ENCODE measurements at regions not wholly inside any gene's neighbourhood (a gene's known extent, or its start where the extent isn't known, plus 50 kb on each side); places are given as distances from the start of the nearest gene placed in this dataset.
A peak's percentile ranks its signal among the peaks of the same experiment; 100 is the strongest.

- no peaks in the 10 kb centered on the region for H3K9me3 ChIP-seq (ENCODE audit: insufficient read depth, low read depth, low read length)
- no peaks in the 10 kb centered on the region for H3K36me3 ChIP-seq (ENCODE audit: insufficient read depth, low read depth, low read length)
- no peaks in the 10 kb centered on the region for H3K27me3 ChIP-seq (ENCODE audit: insufficient read depth, low read length)
- H3K4me3 ChIP-seq (ENCODE audit: low read length), result no peak overlapping the region
- no peak overlapping the region for H3K9ac ChIP-seq (ENCODE audit: low read depth, low read length)
- no peak overlapping the region for H3K27ac ChIP-seq (ENCODE audit: low read length)
- no peaks in the 10 kb centered on the region for H3K4me1 ChIP-seq (ENCODE audit: insufficient read depth, low read length)
Observed at GRCh38 chr4:82069883-82070638, 303.7 kb downstream of the HNRNPD start.

DNA sequence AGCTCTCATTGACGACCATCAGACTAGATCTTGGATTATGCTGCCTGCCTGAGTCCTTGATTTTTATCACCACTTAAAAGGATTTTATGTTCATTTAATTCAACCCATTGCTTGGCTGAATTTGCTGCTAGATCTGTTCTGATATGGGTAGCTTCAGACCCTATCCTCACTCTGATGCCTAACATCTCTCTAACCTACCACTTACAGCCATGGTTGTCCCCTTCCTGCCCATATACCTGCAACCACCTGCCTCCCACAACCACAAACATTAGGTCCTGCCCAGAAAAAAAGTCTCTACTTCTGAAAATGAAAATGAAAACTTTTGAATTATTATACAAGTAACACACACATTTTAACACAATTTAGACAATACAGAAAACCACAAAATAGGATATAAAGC, 310.8 kb downstream of the HNRNPD start:
- Histone ChIP-seq H3K4me3 (ENCODE audit: low read length) (no peak overlapping the region), H3K9me3 (ENCODE audit: insufficient read depth, low read depth, low read length) (no peaks in the 10 kb centered on the region), H3K9ac (ENCODE audit: low read depth, low read length) (no peak overlapping the region)

GRCh38 chr4:82057990-82058544, 315.7 kb downstream of the HNRNPD start:
- H3K36me3 ChIP-seq (ENCODE audit: insufficient read depth, low read depth, low read length), result no peaks in the 10 kb centered on the region
- H3K9ac ChIP-seq (ENCODE audit: low read depth, low read length), result no peak overlapping the region
- H3K4me3 ChIP-seq (ENCODE audit: low read length), result no peak overlapping the region
- no peaks in the 10 kb centered on the region for H3K4me1 ChIP-seq (ENCODE audit: insufficient read depth, low read length)
- H3K9me3 ChIP-seq (ENCODE audit: insufficient read depth, low read depth, low read length), result no peaks in the 10 kb centered on the region
- no peaks in the 10 kb centered on the region for H3K27me3 ChIP-seq (ENCODE audit: insufficient read depth, low read length)
- H3K27ac ChIP-seq (ENCODE audit: low read length), result no peak overlapping the region

More for the DNA sequence above, 310.8 kb downstream of the HNRNPD start:
- H3K36me3 ChIP-seq (ENCODE audit: insufficient read depth, low read depth, low read length), result no peaks in the 10 kb centered on the region
- H3K4me1 ChIP-seq (ENCODE audit: insufficient read depth, low read length), result no peaks in the 10 kb centered on the region
- no peaks in the 10 kb centered on the region for H3K27me3 ChIP-seq (ENCODE audit: insufficient read depth, low read length)
- no peak overlapping the region for H3K27ac ChIP-seq (ENCODE audit: low read length)

- Histone ChIP-seq H3K36me3 (ENCODE audit: insufficient read depth, low read depth, low read length) (no peaks in the 10 kb centered on the region), H3K27ac (ENCODE audit: low read length) (no peak overlapping the region)
Observed at GRCh38 chr4:82055156-82055555, 318.6 kb downstream of the HNRNPD start.

DNA sequence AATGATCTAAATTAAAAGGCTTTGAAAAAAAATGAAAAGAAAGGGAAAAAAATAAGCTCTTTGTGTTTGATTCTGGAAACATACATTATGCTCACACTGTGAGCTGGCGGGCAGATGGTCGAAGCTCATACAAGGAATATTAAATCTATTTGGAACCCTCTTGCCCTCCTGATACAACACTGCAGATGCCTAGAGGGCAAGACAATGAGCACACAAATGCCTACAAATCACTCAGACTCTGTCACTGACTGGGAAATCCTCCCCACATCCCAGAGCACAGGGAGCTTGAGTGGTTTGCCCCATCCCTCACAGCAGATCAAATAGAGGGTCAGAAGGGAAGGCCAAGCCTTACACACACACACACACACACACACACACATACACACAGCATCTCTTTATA, 320.4 kb downstream of the HNRNPD start:
- no peak overlapping the region for H3K9ac ChIP-seq (ENCODE audit: low read depth, low read length)
- H3K27ac ChIP-seq (ENCODE audit: low read length), result no peak overlapping the region
- no peaks in the 10 kb centered on the region for H3K9me3 ChIP-seq (ENCODE audit: insufficient read depth, low read depth, low read length)
- no peaks in the 10 kb centered on the region for H3K4me1 ChIP-seq (ENCODE audit: insufficient read depth, low read length)
- H3K36me3 ChIP-seq (ENCODE audit: insufficient read depth, low read depth, low read length), result no peaks in the 10 kb centered on the region
- H3K4me3 ChIP-seq (ENCODE audit: low read length), result no peak overlapping the region
- no peaks in the 10 kb centered on the region; the same call in 1 of the 2 replicates for H3K27me3 ChIP-seq (ENCODE audit: insufficient read depth, low read length)

More at GRCh38 chr4:82055156-82055555, 318.6 kb downstream of the HNRNPD start:
- H3K4me3 ChIP-seq (ENCODE audit: low read length), result no peak overlapping the region
- H3K9ac ChIP-seq (ENCODE audit: low read depth, low read length), result no peak overlapping the region
- H3K27me3 ChIP-seq (ENCODE audit: insufficient read depth, low read length), result no peaks in the 10 kb centered on the region; the same call in 1 of the 2 replicates
- no peaks in the 10 kb centered on the region for H3K9me3 ChIP-seq (ENCODE audit: insufficient read depth, low read depth, low read length)
- H3K4me1 ChIP-seq (ENCODE audit: insufficient read depth, low read length), result no peaks in the 10 kb centered on the region

DNA sequence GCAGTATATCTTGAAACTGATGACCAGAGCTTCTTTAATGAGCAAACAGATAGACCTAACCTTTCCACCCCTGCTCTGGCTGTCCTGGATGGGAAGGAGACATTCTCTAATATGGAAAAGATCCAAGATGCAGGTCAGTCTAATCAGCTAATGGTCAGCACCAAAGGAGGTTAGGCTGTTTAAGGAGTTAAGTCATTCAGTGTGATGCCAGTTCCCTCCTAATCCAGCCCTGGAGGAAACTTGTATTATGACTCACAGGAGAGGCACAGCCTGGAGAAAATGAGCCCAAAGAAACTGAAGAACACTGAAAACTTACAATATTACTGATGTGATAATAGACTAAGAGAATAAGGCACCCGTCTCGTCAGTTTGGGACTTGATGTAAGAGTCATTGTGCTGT, 323.0 kb downstream of the HNRNPD start:
- Histone ChIP-seq H3K27me3 (ENCODE audit: insufficient read depth, low read length) (peaks cover 9% of the 10 kb centered on the region), H3K4me3 (ENCODE audit: low read length) (no peak overlapping the region), H3K4me1 (ENCODE audit: insufficient read depth, low read length) (no peaks in the 10 kb centered on the region), H3K9ac (ENCODE audit: low read depth, low read length) (no peak overlapping the region), H3K9me3 (ENCODE audit: insufficient read depth, low read depth, low read length) (no peaks in the 10 kb centered on the region), H3K27ac (ENCODE audit: low read length) (no peak overlapping the region), H3K36me3 (ENCODE audit: insufficient read depth, low read depth, low read length) (no peaks in the 10 kb centered on the region)

- Histone ChIP-seq H3K9me3 (ENCODE audit: insufficient read depth, low read depth, low read length) (no peaks in the 10 kb centered on the region), H3K36me3 (ENCODE audit: insufficient read depth, low read depth, low read length) (no peaks in the 10 kb centered on the region), H3K27me3 (ENCODE audit: insufficient read depth, low read length) (peaks cover 18% of the 10 kb centered on the region), H3K4me3 (ENCODE audit: low read length) (no peak overlapping the region), H3K4me1 (ENCODE audit: insufficient read depth, low read length) (no peaks in the 10 kb centered on the region), H3K27ac (ENCODE audit: low read length) (no peak overlapping the region), H3K9ac (ENCODE audit: low read depth, low read length) (no peak overlapping the region)
Observed at GRCh38 chr4:82049294-82049693, 324.5 kb downstream of the HNRNPD start.

DNA sequence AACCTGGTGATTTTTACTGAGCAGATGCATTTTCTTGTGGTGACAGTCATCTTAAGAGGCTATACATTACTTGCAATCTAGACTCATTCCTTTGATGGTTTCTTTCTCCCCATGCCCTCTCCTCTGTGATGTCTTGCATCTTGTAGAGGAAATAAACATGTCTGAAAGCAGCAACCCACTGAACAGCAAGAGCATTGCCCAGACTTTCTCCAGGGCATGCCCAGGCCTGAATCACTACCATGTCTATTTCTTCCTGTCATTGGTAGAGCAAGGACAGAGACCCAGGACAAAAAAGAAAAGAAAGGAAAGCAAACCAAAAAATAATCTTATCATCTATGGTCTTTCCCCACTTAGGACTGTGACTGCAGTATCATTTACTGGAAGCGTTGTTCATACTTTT, 326.1 kb downstream of the HNRNPD start:
- Histone ChIP-seq H3K4me1 (ENCODE audit: insufficient read depth, low read length) (peaks cover 8% of the 10 kb centered on the region; the same call in 1 of the 2 replicates), H3K9me3 (ENCODE audit: insufficient read depth, low read depth, low read length) (no peaks in the 10 kb centered on the region), H3K27ac (ENCODE audit: low read length) (no peak overlapping the region), H3K4me3 (ENCODE audit: low read length) (no peak overlapping the region), H3K27me3 (ENCODE audit: insufficient read depth, low read length) (peaks cover 30% of the 10 kb centered on the region), H3K36me3 (ENCODE audit: insufficient read depth, low read depth, low read length) (no peaks in the 10 kb centered on the region), H3K9ac (ENCODE audit: low read depth, low read length) (no peak overlapping the region)

DNA sequence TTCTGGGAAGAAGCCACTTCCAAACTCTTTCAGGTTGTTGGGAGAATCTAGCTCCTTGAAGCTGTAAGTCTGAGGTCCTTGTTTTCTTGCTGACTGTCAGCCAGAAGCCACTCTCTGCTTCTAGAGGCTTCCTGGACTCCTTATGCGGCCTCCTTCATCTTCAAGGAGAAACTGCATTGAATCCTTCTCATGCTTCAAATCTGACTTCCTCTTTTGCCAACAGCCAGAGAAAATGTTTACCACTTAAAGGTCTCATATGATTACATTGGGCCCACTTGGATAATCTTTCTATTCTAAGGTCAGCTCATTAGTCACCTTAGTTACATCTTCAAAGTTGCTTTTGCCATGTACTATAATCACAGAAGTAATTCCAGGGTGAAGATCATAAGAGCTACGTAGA, 327.0 kb downstream of the HNRNPD start:
- peaks cover 11% of the 10 kb centered on the region; the same call in 1 of the 2 replicates for H3K4me1 ChIP-seq (ENCODE audit: insufficient read depth, low read length)
- H3K36me3 ChIP-seq (ENCODE audit: insufficient read depth, low read depth, low read length), result no peaks in the 10 kb centered on the region
- no peak overlapping the region for H3K9ac ChIP-seq (ENCODE audit: low read depth, low read length)
- no peak overlapping the region for H3K4me3 ChIP-seq (ENCODE audit: low read length)
- H3K27ac ChIP-seq (ENCODE audit: low read length), result no peak overlapping the region
- peaks cover 39% of the 10 kb centered on the region for H3K27me3 ChIP-seq (ENCODE audit: insufficient read depth, low read length)
- no peaks in the 10 kb centered on the region for H3K9me3 ChIP-seq (ENCODE audit: insufficient read depth, low read depth, low read length)

DNA sequence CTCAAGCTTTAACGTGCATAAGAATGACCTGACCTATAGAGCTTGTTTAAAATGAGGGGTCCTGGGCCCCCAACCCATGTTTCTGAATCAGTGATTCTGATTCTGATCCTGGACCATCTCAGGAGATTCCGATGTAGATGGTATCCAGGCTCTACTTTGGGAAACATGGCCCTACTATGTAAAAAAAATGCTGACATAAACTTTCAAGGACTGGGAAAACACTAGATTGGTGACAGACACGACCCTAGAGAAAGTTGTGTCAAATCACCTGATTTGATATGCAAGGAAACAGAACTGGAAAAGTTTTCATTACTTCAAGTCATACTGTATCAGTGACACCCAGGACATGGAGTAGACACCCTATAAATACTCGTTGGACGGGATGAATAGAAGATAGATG, 328.5 kb downstream of the HNRNPD start:
- Histone ChIP-seq H3K4me1 (ENCODE audit: insufficient read depth, low read length) (peaks cover 11% of the 10 kb centered on the region; the same call in 1 of the 2 replicates), H3K4me3 (ENCODE audit: low read length) (peak overlapping the region; percentile 74), H3K27ac (ENCODE audit: low read length) (no peak overlapping the region), H3K9ac (ENCODE audit: low read depth, low read length) (no peak overlapping the region), H3K27me3 (ENCODE audit: insufficient read depth, low read length) (peaks cover 48% of the 10 kb centered on the region), H3K9me3 (ENCODE audit: insufficient read depth, low read depth, low read length) (no peaks in the 10 kb centered on the region), H3K36me3 (ENCODE audit: insufficient read depth, low read depth, low read length) (no peaks in the 10 kb centered on the region)

GRCh38 chr4:82044141-82044993, 329.4 kb downstream of the HNRNPD start:
- Histone ChIP-seq H3K4me3 (ENCODE audit: low read length) (peak overlapping the region; percentile 74), H3K9ac (ENCODE audit: low read depth, low read length) (peak overlapping the region; percentile 58; the same call in 1 of the 2 replicates), H3K27me3 (ENCODE audit: insufficient read depth, low read length) (peaks cover 48% of the 10 kb centered on the region)

More at GRCh38 chr4:82044141-82044993, 329.4 kb downstream of the HNRNPD start:
- Histone ChIP-seq H3K4me1 (ENCODE audit: insufficient read depth, low read length) (peaks cover 11% of the 10 kb centered on the region; the same call in 1 of the 2 replicates), H3K36me3 (ENCODE audit: insufficient read depth, low read depth, low read length) (no peaks in the 10 kb centered on the region), H3K27ac (ENCODE audit: low read length) (no peak overlapping the region), H3K9me3 (ENCODE audit: insufficient read depth, low read depth, low read length) (no peaks in the 10 kb centered on the region)

All from iPS-20b (cell line).